GM12801 (cell line): ENCODE measurements at regions not wholly inside any gene's neighbourhood (a gene's known extent, or its start where the extent isn't known, plus 50 kb on each side); places are given as distances from the start of the nearest gene placed in this dataset.

ENCODE experiments used
- TF ChIP-seq, protein P1 (sequence below): IDR thresholded peaks from one replicate; pipeline ENCODE4 v1.5.1; 2011; ENCODE audit warnings: control low read depth; ENCODE audit not compliant: insufficient read length; ENCODE audit errors: extremely low read depth

DNA sequence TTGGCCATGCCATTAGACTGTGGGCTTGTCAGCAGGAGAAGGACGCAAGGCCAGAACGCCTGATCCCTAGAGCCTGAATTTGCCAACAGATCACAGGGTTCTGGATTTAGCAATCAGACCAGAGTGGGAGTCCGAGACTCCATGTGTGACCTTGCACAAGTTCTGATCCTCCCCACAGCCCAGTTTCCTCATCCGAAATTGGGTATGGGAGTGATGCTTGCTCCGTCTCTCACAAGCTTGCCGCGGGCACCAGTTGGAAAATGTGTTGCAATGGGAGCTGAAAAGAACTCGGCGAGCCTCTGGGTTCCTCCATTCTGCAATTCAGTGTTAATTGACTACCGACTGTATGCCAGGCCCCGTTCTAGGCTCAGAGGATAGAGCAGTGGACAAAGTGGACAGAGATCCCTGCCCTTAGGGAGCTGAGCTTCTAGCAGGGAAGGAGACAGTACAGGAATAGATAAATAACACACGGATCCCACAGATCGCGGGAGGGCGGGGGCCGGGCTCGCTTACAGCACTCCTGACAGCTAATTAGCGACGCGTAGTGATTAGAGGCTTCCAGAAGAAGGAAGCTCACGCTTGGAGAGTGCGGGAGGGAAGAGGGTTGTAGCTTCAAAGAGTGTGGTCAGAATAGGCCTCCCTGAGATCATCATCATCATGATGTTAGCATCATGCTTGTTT lies 150.4 kb upstream of the CIBAR2 start:
- TF ChIP-seq, protein P1, sequence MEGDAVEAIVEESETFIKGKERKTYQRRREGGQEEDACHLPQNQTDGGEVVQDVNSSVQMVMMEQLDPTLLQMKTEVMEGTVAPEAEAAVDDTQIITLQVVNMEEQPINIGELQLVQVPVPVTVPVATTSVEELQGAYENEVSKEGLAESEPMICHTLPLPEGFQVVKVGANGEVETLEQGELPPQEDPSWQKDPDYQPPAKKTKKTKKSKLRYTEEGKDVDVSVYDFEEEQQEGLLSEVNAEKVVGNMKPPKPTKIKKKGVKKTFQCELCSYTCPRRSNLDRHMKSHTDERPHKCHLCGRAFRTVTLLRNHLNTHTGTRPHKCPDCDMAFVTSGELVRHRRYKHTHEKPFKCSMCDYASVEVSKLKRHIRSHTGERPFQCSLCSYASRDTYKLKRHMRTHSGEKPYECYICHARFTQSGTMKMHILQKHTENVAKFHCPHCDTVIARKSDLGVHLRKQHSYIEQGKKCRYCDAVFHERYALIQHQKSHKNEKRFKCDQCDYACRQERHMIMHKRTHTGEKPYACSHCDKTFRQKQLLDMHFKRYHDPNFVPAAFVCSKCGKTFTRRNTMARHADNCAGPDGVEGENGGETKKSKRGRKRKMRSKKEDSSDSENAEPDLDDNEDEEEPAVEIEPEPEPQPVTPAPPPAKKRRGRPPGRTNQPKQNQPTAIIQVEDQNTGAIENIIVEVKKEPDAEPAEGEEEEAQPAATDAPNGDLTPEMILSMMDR, result no peak

DNA sequence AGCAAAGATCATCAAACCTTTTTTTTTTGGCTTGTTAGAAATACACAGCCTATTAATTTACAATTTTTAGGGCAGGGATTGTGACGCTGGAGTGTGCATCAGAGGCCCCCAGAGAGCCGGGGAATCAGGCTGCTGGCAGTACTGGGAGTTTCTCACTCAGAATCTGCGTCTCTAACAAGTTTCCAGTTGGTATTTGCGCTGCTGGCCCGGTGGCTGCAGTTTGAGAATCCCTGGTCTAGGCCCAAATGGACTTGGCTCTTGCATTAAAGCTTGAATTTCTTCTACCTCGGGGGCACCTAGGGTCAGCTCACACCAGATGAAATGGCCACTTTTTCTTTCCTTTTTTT lies 150.9 kb upstream of the CIBAR2 start:
- TF ChIP-seq, protein P1, result no peak

DNA sequence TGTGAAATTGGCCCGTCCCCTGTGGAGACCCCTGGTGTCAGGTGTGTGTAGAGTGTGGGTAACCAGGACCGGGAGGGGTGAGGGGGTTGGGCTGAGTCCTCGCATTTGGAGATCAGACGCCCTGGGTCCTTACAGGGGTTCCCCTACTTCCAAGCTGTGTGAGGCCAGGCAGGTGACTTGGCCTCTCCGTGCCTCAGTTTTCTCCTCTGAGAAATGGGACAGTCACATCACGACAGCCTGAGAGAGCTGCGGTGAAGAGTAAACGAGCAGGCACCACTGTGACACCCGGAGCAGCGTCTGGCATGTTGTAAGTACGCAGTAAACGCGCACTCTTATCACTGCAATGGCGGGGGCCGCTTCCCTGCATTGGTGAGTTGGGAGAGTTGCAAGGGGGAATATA lies 152.5 kb upstream of the CIBAR2 start:
- TF ChIP-seq, protein P1, result no peak

DNA sequence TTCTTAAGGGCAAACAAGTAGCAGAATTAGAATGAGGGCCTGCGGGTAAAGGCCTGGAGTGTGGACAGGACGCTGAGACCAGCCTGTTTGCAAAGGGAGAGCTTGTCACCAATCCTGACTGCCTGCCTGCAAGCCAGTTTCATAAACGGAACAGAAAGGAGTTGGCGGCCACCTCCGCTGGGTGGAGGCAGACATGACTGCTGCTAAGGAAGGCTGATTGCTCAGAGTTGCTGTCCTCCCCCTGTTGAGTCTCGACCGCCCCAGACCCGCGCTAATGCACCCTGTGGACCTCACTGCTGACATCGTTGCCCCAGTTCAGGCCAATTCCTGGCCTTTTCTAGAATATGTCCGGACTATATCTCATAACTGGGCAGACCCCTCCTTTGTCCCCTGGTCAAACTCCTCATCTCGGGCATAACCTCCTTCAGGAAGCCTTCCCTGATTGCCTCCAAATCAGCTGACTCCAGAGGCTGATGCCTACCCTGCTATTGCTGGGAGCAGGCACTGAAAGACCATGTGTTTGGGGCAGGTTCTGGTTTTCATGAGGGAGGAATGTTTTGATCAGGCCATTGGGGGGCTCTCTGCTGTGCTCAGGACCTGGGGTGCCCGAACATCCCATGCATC lies 153.0 kb upstream of the CIBAR2 start:
- TF ChIP-seq, protein P1, result no peak

DNA sequence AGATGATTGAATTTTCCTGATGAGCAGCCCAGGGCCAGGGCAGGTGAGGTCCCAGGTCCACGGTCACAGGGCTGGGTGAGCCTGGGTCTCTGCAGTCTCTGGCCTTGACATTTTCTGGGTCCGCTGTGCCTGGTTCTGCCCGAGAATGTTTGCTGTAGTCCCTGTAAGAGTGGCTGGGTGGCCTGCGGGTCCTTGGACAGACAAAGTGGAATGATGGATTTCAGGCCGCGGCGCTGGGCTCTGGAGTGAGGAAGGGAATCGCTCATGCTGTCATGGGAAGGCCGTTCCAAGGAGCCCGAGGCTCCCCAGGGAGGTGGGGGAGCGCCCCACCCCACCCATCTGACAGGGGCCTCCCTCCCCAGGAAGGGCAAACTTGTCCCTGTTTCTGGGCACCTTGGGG lies 153.5 kb upstream of the CIBAR2 start:
- TF ChIP-seq, protein P1, result no peak

DNA sequence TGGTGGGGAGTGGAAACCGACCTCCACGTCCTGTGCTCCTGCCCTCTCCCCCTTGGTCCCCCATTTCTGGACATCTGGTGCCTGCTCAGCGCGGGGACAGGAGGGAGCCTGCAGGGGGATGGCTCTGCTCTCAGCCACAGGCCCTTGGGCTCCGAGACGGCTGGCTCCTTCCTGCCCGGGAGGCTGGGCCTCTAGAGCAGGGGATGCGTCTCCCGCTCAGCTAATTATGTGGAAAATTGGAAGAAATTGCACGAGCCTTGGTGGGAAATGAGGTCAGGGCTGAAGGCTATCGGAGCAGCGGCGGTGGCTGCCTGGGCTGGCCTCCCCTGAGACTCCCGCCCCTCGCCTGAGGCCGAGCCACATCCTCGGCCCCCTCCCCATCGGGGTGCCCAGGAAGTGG lies 154.6 kb upstream of the CIBAR2 start:
- TF ChIP-seq, protein P1, result no peak

DNA sequence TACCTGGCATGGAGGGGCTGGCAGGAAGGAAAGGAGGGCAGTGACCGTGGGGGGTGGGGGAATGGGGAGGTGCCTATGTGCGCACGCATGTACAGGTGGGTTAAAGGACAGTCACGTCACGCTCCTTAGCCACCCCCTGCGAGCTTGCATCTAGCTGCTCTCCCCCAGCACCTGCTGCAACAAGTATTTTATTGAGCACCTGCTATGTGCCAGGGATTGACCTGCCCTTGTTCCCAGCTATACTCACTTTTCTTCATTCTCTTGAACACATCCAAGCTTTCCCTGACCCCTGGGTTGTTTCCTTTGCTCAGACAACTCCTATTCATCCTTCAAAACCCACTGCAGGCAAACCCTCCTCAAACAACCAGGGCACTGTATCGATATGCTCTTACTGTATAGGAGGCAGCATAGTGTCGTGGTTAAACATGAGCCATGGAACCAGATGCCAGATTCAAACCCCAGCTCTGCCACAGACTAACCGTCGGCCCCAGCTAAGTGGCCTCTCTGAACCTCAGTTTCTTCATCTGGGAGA lies 155.2 kb upstream of the CIBAR2 start:
- TF ChIP-seq, protein P1, result no peak
